SK-N-SH (cell line): ENCODE measurements at regions not wholly inside any gene's neighbourhood (a gene's known extent, or its start where the extent isn't known, plus 50 kb on each side); places are given as distances from the start of the nearest gene placed in this dataset.

Experiments used
- CTCF ChIA-PET: fragments of 300-600, 350-600 bp; formaldehyde crosslinking; extraction: SDS; loops from one replicate; lab custom pipeline; 2021; lab: Yijun Ruan, JAX
- POLR2A ChIA-PET: fragments of 350-600 bp; sonication (Branson Sonifier 250); formaldehyde crosslinking; extraction: SDS; loops from one replicate; lab custom pipeline; 2020; ENCODE audit warnings: antibody characterized with exemption, inconsistent platforms; lab: Yijun Ruan, JAX
- DNase-seq: peaks from one replicate; pipeline ENCODE4 v3.0.0; 2012
- H2AFZ ChIP-seq: fragments of 200-600 bp; sonication (generic); 2 replicates; pipeline ENCODE4 v1.8.1; 2016; ENCODE audit warnings: antibody characterized with exemption, mild to moderate bottlenecking, low read depth
- H3F3A ChIP-seq: fragments of 200-600 bp; sonication (generic); replicated peaks from 2 replicates; pipeline ENCODE3; 2016; ENCODE audit warnings: antibody characterized with exemption, mild to moderate bottlenecking; ENCODE audit not compliant: insufficient read depth
- H3K27ac ChIP-seq, 2 experiments: fragments of 200-500 bp in 1 of 2; fragments of 200-600 bp in 1 of 2; sonication (Bioruptor generic) in 1 of 2; sonication (generic), shearing (Covaris generic) in 1 of 2; 2 replicates each; pipeline versions ENCODE4 v1.5.1 to v1.6.1; 2014 to 2016; ENCODE audit warnings: low read depth in 2 of 2, inconsistent platforms in 1 of 2, low read length in 1 of 2, mild to moderate bottlenecking in 1 of 2, mixed read lengths in 1 of 2
- H3K27me3 ChIP-seq: fragments of 200-600 bp; sonication (generic), shearing (Covaris generic); 2 replicates; pipeline ENCODE4 v1.6.1; 2016; ENCODE audit warnings: mixed run types; ENCODE audit not compliant: insufficient read depth
- H3K36me3 ChIP-seq, 2 experiments: fragments of 200-500 bp in 1 of 2; fragments of 200-600 bp in 1 of 2; sonication (Bioruptor generic) in 1 of 2; sonication (generic) in 1 of 2; replicated peaks in 1 of 2; 2 replicates each; pipeline versions ENCODE3 to v1.5.1; 2014 to 2016; ENCODE audit warnings: low read length in 1 of 2, mild to moderate bottlenecking in 1 of 2; ENCODE audit not compliant: insufficient read depth in 2 of 2, control insufficient read depth in 1 of 2
- H3K4me1 ChIP-seq, 2 experiments: fragments of 200-500 bp in 1 of 2; fragments of 200-600 bp in 1 of 2; sonication (Bioruptor generic) in 1 of 2; sonication (generic), shearing (Covaris generic) in 1 of 2; 2 replicates each; pipeline versions ENCODE4 v1.5.1 to v1.6.1; 2014 to 2016; ENCODE audit warnings: low read depth in 1 of 2, low read length in 1 of 2, mixed run types in 1 of 2; ENCODE audit not compliant: insufficient read depth in 2 of 2, control insufficient read depth in 1 of 2
- H3K4me2 ChIP-seq: fragments of 200-600 bp; sonication (generic), shearing (Covaris generic); 2 replicates; pipeline ENCODE4 v1.6.1; 2017; ENCODE audit warnings: mixed run types
- H3K4me3 ChIP-seq, 2 experiments: fragments of 200-500 bp in 1 of 2; fragments of 200-600 bp in 1 of 2; sonication (Bioruptor generic) in 1 of 2; sonication (generic), shearing (Covaris generic) in 1 of 2; 2 replicates each; pipeline versions ENCODE4 v1.5.1 to v1.8.1; 2014 to 2016; ENCODE audit warnings: low read depth in 2 of 2, inconsistent platforms in 1 of 2, low read length in 1 of 2, mild to moderate bottlenecking in 1 of 2, mixed read lengths in 1 of 2, moderate library complexity in 1 of 2
- H3K79me2 ChIP-seq: fragments of 200-600 bp; sonication (generic); 2 replicates; pipeline ENCODE4 v1.8.1; 2017; ENCODE audit warnings: mild to moderate bottlenecking; ENCODE audit not compliant: insufficient read depth
- H3K9ac ChIP-seq: fragments of 200-600 bp; sonication (generic); 2 replicates; pipeline ENCODE4 v1.6.1; 2017; ENCODE audit warnings: mixed run types
- H3K9me2 ChIP-seq: fragments of 200-600 bp; sonication (generic); 2 replicates; pipeline ENCODE4 v1.6.1; 2017; ENCODE audit warnings: mixed run types
- H3K9me3 ChIP-seq: fragments of 200-600 bp; sonication (generic); 2 replicates; pipeline ENCODE4 v1.6.1; 2017; ENCODE audit warnings: mixed run types, mild to moderate bottlenecking, moderate library complexity
- H4K20me1 ChIP-seq: fragments of 200-600 bp; sonication (generic); 2 replicates; pipeline ENCODE4 v1.6.1; 2017; ENCODE audit warnings: mild to moderate bottlenecking, mixed run types; ENCODE audit not compliant: insufficient read depth
- EP300 ChIP-seq, 2 experiments: IDR thresholded peaks; 2 replicates each; pipeline versions ENCODE4 v1.4.0 to v1.6.1; 2012; ENCODE audit warnings: borderline replicate concordance in 1 of 2, low read depth in 1 of 2, low read length in 1 of 2
- EZH2phosphoT487 ChIP-seq: fragments of 200-600 bp; sonication (generic); IDR thresholded peaks from 2 replicates; pipeline ENCODE4 v1.6.1; 2017; ENCODE audit warnings: low read depth, mixed run types, mild to moderate bottlenecking, antibody characterized with exemption, moderate library complexity, borderline replicate concordance
- FOSL2 ChIP-seq: IDR thresholded peaks from 2 replicates; pipeline ENCODE4 v1.4.0; 2012; ENCODE audit warnings: low read depth, mild to moderate bottlenecking, moderate library complexity, borderline replicate concordance
- FOXJ3 ChIP-seq: sonication (generic); formaldehyde crosslinking; IDR thresholded peaks from 2 replicates; pipeline ENCODE4 v1.5.1; 2020; ENCODE audit warnings: mild to moderate bottlenecking, missing genetic modification reagents
- GATA2 ChIP-seq: sonication (generic); formaldehyde crosslinking; IDR thresholded peaks from 2 replicates; pipeline ENCODE4 v1.5.0; 2020; ENCODE audit warnings: mild to moderate bottlenecking, missing genetic modification reagents
- JUND ChIP-seq: IDR thresholded peaks from 2 replicates; pipeline ENCODE4 v1.4.0; 2012
- MAX ChIP-seq: IDR thresholded peaks from 2 replicates; pipeline ENCODE4 v1.4.0; 2012; ENCODE audit warnings: low read depth
- MEF2A ChIP-seq: IDR thresholded peaks from 2 replicates; pipeline ENCODE4 v1.4.0; 2012; ENCODE audit warnings: low read depth, borderline replicate concordance
- NFIC ChIP-seq: IDR thresholded peaks from 2 replicates; pipeline ENCODE4 v1.4.0; 2012; ENCODE audit warnings: borderline replicate concordance
- POLR2AphosphoS5 ChIP-seq: IDR thresholded peaks from 2 replicates; pipeline ENCODE4 v1.6.1; 2012; ENCODE audit warnings: low read depth, low read length
- RAD21 ChIP-seq: IDR thresholded peaks from 2 replicates; pipeline ENCODE4 v1.6.1; 2012; ENCODE audit warnings: mild to moderate bottlenecking, low read length
- REST ChIP-seq: IDR thresholded peaks from 2 replicates; pipeline ENCODE4 v1.6.1; 2012; ENCODE audit warnings: mild to moderate bottlenecking, low read depth, low read length, moderate library complexity
- SIN3A ChIP-seq: IDR thresholded peaks from 2 replicates; pipeline ENCODE4 v1.6.1; 2012; ENCODE audit warnings: low read depth, mild to moderate bottlenecking, low read length, moderate library complexity, borderline replicate concordance
- SMC3 ChIP-seq: IDR thresholded peaks from 2 replicates; pipeline ENCODE4 v1.6.1; 2012; ENCODE audit warnings: low read depth, low read length, improper control_type of control experiment
- TAF1 ChIP-seq: IDR thresholded peaks from 2 replicates; pipeline ENCODE4 v1.6.1; 2012; ENCODE audit warnings: low read depth, mild to moderate bottlenecking, low read length, moderate library complexity, borderline replicate concordance
- WGBS: methylation state at CpG from one replicate; pipeline ENCODE4 v1.1.6; 2017; ENCODE audit warnings: low lambda C conversion rate; 5-methylcytosine and 5-hydroxymethylcytosine counted together
- TF ChIP-seq, protein P1 (sequence below): fragments of 150-350 bp; IDR thresholded peaks from 2 replicates; pipeline ENCODE4 v1.6.1; 2017; ENCODE audit warnings: antibody characterized with exemption, low read length, low read depth, borderline replicate concordance
- TF ChIP-seq, protein P2 (sequence below): IDR thresholded peaks from 2 replicates; pipeline ENCODE4 v1.4.0; 2012; ENCODE audit warnings: low read depth, borderline replicate concordance

GRCh38 chr10:131631619-131632018 is 269.2 kb upstream of the PPP2R2D start (continued):
- TF ChIP-seq FOSL2 (no peak), FOXJ3 (CRISPR knock-in tag) (no peak), MAX (no peak), MEF2A (no peak), EZH2phosphoT487 (no peak)
- TF ChIP-seq, protein P1, sequence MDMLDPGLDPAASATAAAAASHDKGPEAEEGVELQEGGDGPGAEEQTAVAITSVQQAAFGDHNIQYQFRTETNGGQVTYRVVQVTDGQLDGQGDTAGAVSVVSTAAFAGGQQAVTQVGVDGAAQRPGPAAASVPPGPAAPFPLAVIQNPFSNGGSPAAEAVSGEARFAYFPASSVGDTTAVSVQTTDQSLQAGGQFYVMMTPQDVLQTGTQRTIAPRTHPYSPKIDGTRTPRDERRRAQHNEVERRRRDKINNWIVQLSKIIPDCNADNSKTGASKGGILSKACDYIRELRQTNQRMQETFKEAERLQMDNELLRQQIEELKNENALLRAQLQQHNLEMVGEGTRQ, result no peak

GRCh38 chr10:131635564-131636015 is 265.2 kb upstream of the PPP2R2D start:
- Histone ChIP-seq H3K27me3 (no peaks in the 10 kb centered on the region), H3K4me1 (no peaks in the 10 kb centered on the region), H3K79me2 (no peaks in the 10 kb centered on the region), H3K4me2 (no peak overlapping the region), H3F3A (no peaks in the 10 kb centered on the region), H4K20me1 (no peaks in the 10 kb centered on the region), H3K9me3 (peaks cover 11% of the 10 kb centered on the region; the same call in 1 of the 2 replicates), H3K27ac (no peak overlapping the region), H2AFZ (no peak overlapping the region), H3K36me3 (no peaks in the 10 kb centered on the region), H3K9ac (no peak overlapping the region), H3K4me3 (no peak overlapping the region), H3K9me2 (no peaks in the 10 kb centered on the region)
- TF ChIP-seq SIN3A (no peak), GATA2 (CRISPR knock-in tag) (no peak), EP300 (IDR thresholded peaks at IDR 0.05; ENCODE audit: borderline replicate concordance in 1 of 2, low read depth in 1 of 2, low read length in 1 of 2) (no peak), TAF1 (no peak), SMC3 (no peak), MAX (no peak)
- ChIA-PET POLR2A (no interaction called here), CTCF (interaction anchor here (0.6 kb wide), 1 partner anchor 105 kb away, joined by 3 read pairs; no protein-coding TSS in a partner anchor)
- no peak for DNase-seq
- 2% methylated on average over 3 of the region's 3 CpGs for WGBS

DNA sequence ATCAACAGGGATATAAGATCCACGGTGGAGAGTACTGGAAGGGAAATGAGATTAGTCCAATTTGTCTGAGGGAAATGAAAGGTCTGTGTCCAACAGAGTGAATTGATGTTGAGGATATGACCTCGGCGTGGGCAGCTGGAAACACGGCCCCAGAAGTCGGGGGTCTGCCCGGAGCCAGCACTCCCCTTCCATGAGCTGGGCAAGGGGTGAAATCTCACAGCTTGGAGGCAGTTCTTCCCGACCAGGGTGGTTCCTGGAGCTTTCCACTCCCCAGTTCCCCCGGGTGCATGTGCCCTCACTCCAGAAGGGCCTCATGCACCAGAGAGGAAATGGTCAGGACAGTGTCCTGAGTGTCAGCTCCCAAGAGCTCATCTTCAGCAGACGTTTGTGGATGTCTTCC is 264.7 kb upstream of the PPP2R2D start:
- H2AFZ ChIP-seq, result no peak overlapping the region
- H3K9me2 ChIP-seq, result no peaks in the 10 kb centered on the region
- no peaks in the 10 kb centered on the region for H3K36me3 ChIP-seq
- POLR2A ChIA-PET, result no interaction called here
- H3F3A ChIP-seq, result no peaks in the 10 kb centered on the region
- H3K4me2 ChIP-seq, result no peak overlapping the region
- TF ChIP-seq, protein P2, sequence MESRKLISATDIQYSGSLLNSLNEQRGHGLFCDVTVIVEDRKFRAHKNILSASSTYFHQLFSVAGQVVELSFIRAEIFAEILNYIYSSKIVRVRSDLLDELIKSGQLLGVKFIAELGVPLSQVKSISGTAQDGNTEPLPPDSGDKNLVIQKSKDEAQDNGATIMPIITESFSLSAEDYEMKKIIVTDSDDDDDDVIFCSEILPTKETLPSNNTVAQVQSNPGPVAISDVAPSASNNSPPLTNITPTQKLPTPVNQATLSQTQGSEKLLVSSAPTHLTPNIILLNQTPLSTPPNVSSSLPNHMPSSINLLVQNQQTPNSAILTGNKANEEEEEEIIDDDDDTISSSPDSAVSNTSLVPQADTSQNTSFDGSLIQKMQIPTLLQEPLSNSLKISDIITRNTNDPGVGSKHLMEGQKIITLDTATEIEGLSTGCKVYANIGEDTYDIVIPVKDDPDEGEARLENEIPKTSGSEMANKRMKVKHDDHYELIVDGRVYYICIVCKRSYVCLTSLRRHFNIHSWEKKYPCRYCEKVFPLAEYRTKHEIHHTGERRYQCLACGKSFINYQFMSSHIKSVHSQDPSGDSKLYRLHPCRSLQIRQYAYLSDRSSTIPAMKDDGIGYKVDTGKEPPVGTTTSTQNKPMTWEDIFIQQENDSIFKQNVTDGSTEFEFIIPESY, result no peak
- no peak for TF ChIP-seq MEF2A
- TF ChIP-seq NFIC, result no peak
- no peak for TF ChIP-seq RAD21
- no peak for TF ChIP-seq JUND
- TF ChIP-seq SMC3, result no peak
- no peak for TF ChIP-seq REST
- no peak for TF ChIP-seq POLR2AphosphoS5
- H4K20me1 ChIP-seq, result no peaks in the 10 kb centered on the region
- H3K27ac ChIP-seq, result no peak overlapping the region
- WGBS, result 34% methylated on average over 9 of the region's 9 CpGs
- no peak overlapping the region for H3K9ac ChIP-seq
- peaks cover 14% of the 10 kb centered on the region; the same call in 1 of the 2 replicates for H3K9me3 ChIP-seq
- H3K4me1 ChIP-seq, result no peaks in the 10 kb centered on the region
- no peak overlapping the region for H3K4me3 ChIP-seq
- H3K27me3 ChIP-seq, result no peaks in the 10 kb centered on the region
- DNase-seq, result no peak
- CTCF ChIA-PET, result no interaction called here
- no peaks in the 10 kb centered on the region for H3K79me2 ChIP-seq
